ENCODE measurements at regions not wholly inside any gene's neighbourhood (a gene's known extent, or its start where the extent isn't known, plus 50 kb on each side); places are given as distances from the start of the nearest gene placed in this dataset.

DNA sequence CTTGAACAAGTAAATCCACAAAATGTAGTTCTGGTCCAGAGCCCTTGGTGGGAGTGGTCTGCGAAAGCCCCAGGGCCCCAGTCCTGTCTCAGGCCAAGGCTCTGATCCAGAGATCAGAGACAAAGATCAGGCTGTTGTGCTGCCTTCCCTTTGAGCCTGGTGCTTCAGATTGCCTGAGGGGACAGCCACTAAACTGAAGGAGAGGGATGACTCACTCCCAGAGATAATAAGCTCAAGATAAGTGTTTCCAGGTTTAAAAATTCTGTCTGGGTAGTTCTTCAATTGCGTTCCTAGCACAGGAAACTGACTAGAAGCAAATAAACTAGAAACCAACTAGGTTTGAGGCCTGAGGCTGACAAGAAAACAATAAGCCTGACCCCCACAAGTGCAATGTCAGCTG lies 190.2 kb downstream of the RAMP3 start:
- no peak overlapping the region for H3K4me3 ChIP-seq (replicated peaks in 1 of 2; ENCODE audit: low read depth in 2 of 2, low read length in 2 of 2)
- no peak for DNase-seq (ENCODE audit: low read depth in 2 of 2)
- TF ChIP-seq, protein P1, sequence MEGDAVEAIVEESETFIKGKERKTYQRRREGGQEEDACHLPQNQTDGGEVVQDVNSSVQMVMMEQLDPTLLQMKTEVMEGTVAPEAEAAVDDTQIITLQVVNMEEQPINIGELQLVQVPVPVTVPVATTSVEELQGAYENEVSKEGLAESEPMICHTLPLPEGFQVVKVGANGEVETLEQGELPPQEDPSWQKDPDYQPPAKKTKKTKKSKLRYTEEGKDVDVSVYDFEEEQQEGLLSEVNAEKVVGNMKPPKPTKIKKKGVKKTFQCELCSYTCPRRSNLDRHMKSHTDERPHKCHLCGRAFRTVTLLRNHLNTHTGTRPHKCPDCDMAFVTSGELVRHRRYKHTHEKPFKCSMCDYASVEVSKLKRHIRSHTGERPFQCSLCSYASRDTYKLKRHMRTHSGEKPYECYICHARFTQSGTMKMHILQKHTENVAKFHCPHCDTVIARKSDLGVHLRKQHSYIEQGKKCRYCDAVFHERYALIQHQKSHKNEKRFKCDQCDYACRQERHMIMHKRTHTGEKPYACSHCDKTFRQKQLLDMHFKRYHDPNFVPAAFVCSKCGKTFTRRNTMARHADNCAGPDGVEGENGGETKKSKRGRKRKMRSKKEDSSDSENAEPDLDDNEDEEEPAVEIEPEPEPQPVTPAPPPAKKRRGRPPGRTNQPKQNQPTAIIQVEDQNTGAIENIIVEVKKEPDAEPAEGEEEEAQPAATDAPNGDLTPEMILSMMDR (IDR thresholded peaks at IDR 0.05; ENCODE audit: low read depth, low read length): no peak

DNA sequence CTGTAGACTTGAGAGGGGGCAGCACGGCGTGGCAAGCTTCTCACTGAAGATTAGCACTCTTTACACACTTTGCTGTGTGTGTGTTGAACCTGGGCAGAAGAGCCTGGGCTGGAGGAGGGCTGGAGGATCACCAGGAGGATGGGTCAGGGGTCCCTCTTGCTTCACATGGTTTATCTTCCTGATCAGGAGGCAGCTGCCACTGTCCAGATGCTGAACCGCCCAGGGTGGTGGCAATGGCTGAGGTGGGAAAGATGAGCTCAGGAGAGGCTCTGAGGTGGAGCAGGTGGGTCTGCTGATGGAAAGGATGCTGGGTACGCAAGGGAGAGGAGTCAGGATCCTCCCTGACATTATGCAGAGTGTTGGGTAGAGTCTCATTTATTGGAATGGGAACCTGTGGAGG lies 191.5 kb downstream of the RAMP3 start:
- no peak overlapping the region for H3K4me3 ChIP-seq (replicated peaks in 1 of 2; ENCODE audit: low read depth in 2 of 2, low read length in 2 of 2)
- TF ChIP-seq, protein P1 (IDR thresholded peaks at IDR 0.05; ENCODE audit: low read depth, low read length): no peak
- DNase-seq (ENCODE audit: low read depth in 2 of 2): no peak

DNA sequence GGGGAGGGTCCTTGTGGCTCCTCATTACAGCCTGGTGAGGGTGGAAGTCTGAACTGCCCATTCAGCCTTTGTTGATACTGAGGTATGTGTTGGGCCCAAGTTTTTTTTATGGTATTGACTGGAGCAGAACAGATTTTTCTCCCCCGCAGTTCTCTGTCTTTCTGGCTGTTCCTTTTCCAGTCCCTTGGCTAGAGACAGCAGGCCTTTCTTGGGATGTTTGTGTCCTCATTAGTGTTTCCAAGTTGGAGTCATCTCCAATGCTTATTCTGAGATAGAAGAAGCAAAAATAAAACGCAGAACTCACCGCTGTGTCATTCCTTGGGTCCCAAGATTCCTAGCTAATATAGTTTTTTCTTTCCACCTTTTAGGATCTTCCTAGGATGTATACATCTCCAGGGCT lies 193.3 kb downstream of the RAMP3 start:
- no peak overlapping the region for H3K4me3 ChIP-seq (replicated peaks in 1 of 2; ENCODE audit: low read depth in 2 of 2, low read length in 2 of 2)
- TF ChIP-seq, protein P1 (IDR thresholded peaks at IDR 0.05; ENCODE audit: low read depth, low read length): no peak
- DNase-seq (ENCODE audit: low read depth in 2 of 2): no peak

DNA sequence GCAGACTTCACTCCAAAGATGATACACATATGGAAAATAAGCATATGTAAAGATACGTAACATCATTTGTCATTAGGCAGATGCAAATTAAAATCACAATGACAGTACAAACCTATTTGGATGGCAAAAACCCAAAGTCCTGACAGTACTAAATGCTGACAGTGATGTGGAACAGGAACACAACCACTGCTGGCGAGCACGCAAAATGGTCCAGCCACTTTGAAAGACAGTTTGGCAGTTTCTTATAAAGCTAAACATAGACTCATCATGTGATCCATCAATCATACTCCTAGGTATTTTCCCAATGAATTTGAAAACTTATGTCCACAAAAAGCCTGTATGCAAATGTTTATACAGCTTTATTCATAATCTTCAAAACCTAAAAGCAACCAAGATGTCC lies 200.7 kb downstream of the RAMP3 start:
- no peak overlapping the region for H3K4me3 ChIP-seq (replicated peaks in 1 of 2; ENCODE audit: low read depth in 2 of 2, low read length in 2 of 2)
- DNase-seq (ENCODE audit: low read depth in 2 of 2): no peak
- TF ChIP-seq, protein P1 (IDR thresholded peaks at IDR 0.05; ENCODE audit: low read depth, low read length): no peak

DNA sequence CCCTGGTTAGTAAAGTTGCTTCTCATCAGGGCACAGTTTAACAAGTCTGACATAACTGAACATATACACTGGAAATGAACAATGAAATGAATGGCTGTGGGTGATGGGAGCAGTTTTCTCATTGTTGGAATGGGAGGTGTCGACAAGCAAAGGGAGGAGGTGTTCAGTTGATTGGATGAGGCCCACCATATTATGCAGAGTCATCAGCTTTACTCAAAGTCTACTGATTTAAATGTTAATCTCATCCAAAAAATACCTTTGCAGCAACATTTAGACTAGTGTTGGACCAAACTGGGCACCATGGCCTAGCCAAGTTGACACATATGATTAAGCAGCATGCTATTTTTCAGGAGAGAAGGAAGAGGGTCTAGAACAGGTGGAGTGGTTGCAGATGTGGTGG lies 201.7 kb downstream of the RAMP3 start:
- H3K4me3 ChIP-seq (replicated peaks in 1 of 2; ENCODE audit: low read depth in 2 of 2, low read length in 2 of 2): no peak overlapping the region
- no peak for DNase-seq (ENCODE audit: low read depth in 2 of 2)
- TF ChIP-seq, protein P1 (IDR thresholded peaks at IDR 0.05; ENCODE audit: low read depth, low read length): no peak

DNA sequence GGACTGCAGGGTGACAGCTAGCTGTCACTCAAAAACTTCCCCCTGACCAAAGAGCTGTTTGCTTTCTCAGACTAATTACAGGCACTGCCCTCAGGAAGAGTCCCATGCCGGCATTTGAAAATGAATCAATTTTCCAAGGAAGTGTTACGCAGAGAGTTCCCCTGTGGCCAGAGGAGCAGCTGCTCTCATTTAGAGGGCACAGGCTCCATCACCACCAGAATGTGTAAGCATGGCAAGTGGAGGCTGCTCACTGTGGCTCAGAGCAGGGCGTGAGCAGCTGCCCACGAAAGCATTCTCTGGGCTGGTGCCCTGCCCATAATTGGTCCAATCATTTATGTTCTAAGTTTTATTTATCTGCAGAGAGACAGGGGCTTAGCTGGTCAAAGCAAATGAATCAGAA lies 202.2 kb downstream of the RAMP3 start:
- no peak overlapping the region for H3K4me3 ChIP-seq (replicated peaks in 1 of 2; ENCODE audit: low read depth in 2 of 2, low read length in 2 of 2)
- DNase-seq (ENCODE audit: low read depth in 2 of 2): no peak
- TF ChIP-seq, protein P1 (IDR thresholded peaks at IDR 0.05; ENCODE audit: low read depth, low read length): no peak

DNA sequence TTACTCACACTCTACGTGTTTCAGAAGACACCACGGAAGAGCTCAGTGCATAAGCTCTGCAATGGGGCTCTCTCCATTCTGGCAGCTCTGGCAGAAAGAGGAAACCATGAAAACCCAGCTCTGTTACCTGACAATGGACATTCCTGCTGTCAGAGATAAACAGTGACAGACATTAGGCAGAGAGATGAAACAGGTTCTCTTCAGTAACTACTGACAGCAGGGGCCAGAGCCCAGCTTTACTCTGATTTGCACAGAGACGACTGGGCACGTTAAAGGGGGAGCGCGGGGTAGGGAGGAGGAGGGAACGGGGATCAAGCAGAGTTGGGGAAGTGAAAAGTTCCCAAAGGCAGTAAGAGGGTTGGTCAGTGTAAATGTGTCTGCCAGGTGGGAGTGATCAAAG lies 206.1 kb downstream of the RAMP3 start:
- no peak overlapping the region for H3K4me3 ChIP-seq (replicated peaks in 1 of 2; ENCODE audit: low read depth in 2 of 2, low read length in 2 of 2)
- TF ChIP-seq, protein P1 (IDR thresholded peaks at IDR 0.05; ENCODE audit: low read depth, low read length): no peak
- no peak for DNase-seq (ENCODE audit: low read depth in 2 of 2)
